ENCODE measurements at regions not wholly inside any gene's neighbourhood (a gene's known extent, or its start where the extent isn't known, plus 50 kb on each side); places are given as distances from the start of the nearest gene placed in this dataset.

DNA sequence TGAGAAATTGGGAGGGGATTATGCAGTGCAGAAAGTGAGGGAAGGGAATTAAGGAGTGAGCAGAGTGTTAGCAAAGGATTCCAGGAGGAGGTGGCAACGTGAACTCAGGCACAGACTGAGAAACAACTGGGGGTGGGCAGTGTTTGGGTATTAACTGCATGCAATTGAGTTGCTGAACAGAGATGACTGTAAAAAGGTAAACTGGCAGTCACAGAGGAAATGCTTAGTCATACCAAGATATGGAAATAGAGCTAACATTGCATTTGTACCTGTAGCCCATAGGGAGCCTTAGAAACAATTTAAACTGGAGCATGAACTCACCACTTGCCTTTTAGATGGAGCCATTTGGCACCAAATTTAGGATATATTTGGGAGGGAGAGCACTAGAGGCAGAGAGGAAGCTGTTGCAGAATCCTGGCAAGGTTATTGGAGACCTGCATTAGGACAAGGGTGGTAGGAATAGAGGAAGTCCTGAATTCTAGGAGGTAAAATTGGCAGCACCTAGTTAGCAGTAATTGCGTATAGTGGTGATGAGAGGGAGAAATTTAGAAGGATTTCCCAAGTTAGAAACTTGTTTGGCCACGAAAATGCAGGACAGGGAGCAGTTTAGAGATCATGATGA, 100.6 kb upstream of the FRY start (continued):
- TF ChIP-seq POLR2AphosphoS5 (IDR thresholded peaks at IDR 0.05; ENCODE audit: low read depth), result no peak
- no peak for TF ChIP-seq ZNF331 (CRISPR knock-in tag; IDR thresholded peaks at IDR 0.05; ENCODE audit: low read depth)
- TF ChIP-seq, protein P1, sequence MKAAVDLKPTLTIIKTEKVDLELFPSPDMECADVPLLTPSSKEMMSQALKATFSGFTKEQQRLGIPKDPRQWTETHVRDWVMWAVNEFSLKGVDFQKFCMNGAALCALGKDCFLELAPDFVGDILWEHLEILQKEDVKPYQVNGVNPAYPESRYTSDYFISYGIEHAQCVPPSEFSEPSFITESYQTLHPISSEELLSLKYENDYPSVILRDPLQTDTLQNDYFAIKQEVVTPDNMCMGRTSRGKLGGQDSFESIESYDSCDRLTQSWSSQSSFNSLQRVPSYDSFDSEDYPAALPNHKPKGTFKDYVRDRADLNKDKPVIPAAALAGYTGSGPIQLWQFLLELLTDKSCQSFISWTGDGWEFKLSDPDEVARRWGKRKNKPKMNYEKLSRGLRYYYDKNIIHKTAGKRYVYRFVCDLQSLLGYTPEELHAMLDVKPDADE (IDR thresholded peaks at IDR 0.05), result no peak
- TF ChIP-seq ZNF114 (CRISPR knock-in tag; IDR thresholded peaks at IDR 0.05), result no peak
- TF ChIP-seq STAT1 (IDR thresholded peaks at IDR 0.05; ENCODE audit: unreplicated experiment), result no peak
- TF ChIP-seq, protein P2, sequence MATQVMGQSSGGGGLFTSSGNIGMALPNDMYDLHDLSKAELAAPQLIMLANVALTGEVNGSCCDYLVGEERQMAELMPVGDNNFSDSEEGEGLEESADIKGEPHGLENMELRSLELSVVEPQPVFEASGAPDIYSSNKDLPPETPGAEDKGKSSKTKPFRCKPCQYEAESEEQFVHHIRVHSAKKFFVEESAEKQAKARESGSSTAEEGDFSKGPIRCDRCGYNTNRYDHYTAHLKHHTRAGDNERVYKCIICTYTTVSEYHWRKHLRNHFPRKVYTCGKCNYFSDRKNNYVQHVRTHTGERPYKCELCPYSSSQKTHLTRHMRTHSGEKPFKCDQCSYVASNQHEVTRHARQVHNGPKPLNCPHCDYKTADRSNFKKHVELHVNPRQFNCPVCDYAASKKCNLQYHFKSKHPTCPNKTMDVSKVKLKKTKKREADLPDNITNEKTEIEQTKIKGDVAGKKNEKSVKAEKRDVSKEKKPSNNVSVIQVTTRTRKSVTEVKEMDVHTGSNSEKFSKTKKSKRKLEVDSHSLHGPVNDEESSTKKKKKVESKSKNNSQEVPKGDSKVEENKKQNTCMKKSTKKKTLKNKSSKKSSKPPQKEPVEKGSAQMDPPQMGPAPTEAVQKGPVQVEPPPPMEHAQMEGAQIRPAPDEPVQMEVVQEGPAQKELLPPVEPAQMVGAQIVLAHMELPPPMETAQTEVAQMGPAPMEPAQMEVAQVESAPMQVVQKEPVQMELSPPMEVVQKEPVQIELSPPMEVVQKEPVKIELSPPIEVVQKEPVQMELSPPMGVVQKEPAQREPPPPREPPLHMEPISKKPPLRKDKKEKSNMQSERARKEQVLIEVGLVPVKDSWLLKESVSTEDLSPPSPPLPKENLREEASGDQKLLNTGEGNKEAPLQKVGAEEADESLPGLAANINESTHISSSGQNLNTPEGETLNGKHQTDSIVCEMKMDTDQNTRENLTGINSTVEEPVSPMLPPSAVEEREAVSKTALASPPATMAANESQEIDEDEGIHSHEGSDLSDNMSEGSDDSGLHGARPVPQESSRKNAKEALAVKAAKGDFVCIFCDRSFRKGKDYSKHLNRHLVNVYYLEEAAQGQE (IDR thresholded peaks at IDR 0.05; ENCODE audit: unreplicated experiment), result no peak
- TF ChIP-seq, protein P3, sequence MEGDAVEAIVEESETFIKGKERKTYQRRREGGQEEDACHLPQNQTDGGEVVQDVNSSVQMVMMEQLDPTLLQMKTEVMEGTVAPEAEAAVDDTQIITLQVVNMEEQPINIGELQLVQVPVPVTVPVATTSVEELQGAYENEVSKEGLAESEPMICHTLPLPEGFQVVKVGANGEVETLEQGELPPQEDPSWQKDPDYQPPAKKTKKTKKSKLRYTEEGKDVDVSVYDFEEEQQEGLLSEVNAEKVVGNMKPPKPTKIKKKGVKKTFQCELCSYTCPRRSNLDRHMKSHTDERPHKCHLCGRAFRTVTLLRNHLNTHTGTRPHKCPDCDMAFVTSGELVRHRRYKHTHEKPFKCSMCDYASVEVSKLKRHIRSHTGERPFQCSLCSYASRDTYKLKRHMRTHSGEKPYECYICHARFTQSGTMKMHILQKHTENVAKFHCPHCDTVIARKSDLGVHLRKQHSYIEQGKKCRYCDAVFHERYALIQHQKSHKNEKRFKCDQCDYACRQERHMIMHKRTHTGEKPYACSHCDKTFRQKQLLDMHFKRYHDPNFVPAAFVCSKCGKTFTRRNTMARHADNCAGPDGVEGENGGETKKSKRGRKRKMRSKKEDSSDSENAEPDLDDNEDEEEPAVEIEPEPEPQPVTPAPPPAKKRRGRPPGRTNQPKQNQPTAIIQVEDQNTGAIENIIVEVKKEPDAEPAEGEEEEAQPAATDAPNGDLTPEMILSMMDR (conservative IDR thresholded peaks at IDR 0.05; ENCODE audit: low read depth in 2 of 2), result no peak
- no peak for TF ChIP-seq JUNB (IDR thresholded peaks at IDR 0.05; ENCODE audit: unreplicated experiment)
- no peak for TF ChIP-seq EZH2phosphoT487 (IDR thresholded peaks at IDR 0.05; ENCODE audit: unreplicated experiment)

DNA sequence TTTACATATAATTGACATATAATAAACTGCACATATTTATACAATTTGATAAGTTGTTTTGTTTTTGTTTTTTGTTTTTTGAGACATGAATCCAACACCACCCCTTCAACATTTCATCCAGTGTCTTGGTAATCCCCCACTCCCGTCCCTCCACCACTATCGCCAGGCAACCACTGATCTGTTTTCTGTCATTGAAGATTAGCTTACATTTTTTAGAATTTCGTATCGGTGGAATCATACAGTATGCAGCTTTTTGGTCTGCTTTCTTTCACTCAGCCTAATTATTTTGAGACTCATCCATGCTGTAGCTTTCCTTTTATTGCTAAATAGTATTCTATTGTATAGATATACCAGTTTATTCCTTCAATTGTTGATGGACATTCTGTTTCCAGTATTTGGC, 94.1 kb upstream of the FRY start:
- H3K9me3 Mint-ChIP-seq, result no peaks in the 10 kb centered on the region
- peaks cover 3% of the 10 kb centered on the region; the same call in 1 of the 3 replicates for H3K4me1 Mint-ChIP-seq
- Histone ChIP-seq H3F3A (replicated peaks; ENCODE audit: low read depth) (no peaks in the 10 kb centered on the region), H3K27ac (ENCODE audit: low read depth) (no peak overlapping the region), H3K4me1 (ENCODE audit: insufficient read depth) (no peaks in the 10 kb centered on the region), H3K36me3 (ENCODE audit: insufficient read depth) (no peaks in the 10 kb centered on the region), H3K79me2 (replicated peaks; ENCODE audit: insufficient read depth) (no peaks in the 10 kb centered on the region), H3K27me3 (ENCODE audit: insufficient read depth) (no peaks in the 10 kb centered on the region), H4K20me1 (replicated peaks; ENCODE audit: insufficient read depth) (no peaks in the 10 kb centered on the region), H3K4me2 (no peak overlapping the region), H3K9me2 (ENCODE audit: insufficient read depth) (no peaks in the 10 kb centered on the region), H2AFZ (no peak overlapping the region), H3K4me3 (no peak overlapping the region)
- H3K36me3 Mint-ChIP-seq (ENCODE audit: low read depth), result no peaks in the 10 kb centered on the region
- ATAC-seq, result no peak
- H3K27ac Mint-ChIP-seq, result no peak overlapping the region
- H3K27me3 Mint-ChIP-seq (ENCODE audit: insufficient read depth, low read depth, poor library complexity), result no peaks in the 10 kb centered on the region
- no peak overlapping the region for H3K4me3 Mint-ChIP-seq
- DNase-seq (ENCODE audit: low spot score), result no peak
- no peak for TF ChIP-seq EZH2 (IDR thresholded peaks at IDR 0.05; ENCODE audit: low read depth, unreplicated experiment)
- no peak for TF ChIP-seq STAT1 (IDR thresholded peaks at IDR 0.05; ENCODE audit: unreplicated experiment)
- TF ChIP-seq CREB1 (CRISPR knock-in tag; IDR thresholded peaks at IDR 0.05; ENCODE audit: low read depth), result no peak
- TF ChIP-seq, protein P4, sequence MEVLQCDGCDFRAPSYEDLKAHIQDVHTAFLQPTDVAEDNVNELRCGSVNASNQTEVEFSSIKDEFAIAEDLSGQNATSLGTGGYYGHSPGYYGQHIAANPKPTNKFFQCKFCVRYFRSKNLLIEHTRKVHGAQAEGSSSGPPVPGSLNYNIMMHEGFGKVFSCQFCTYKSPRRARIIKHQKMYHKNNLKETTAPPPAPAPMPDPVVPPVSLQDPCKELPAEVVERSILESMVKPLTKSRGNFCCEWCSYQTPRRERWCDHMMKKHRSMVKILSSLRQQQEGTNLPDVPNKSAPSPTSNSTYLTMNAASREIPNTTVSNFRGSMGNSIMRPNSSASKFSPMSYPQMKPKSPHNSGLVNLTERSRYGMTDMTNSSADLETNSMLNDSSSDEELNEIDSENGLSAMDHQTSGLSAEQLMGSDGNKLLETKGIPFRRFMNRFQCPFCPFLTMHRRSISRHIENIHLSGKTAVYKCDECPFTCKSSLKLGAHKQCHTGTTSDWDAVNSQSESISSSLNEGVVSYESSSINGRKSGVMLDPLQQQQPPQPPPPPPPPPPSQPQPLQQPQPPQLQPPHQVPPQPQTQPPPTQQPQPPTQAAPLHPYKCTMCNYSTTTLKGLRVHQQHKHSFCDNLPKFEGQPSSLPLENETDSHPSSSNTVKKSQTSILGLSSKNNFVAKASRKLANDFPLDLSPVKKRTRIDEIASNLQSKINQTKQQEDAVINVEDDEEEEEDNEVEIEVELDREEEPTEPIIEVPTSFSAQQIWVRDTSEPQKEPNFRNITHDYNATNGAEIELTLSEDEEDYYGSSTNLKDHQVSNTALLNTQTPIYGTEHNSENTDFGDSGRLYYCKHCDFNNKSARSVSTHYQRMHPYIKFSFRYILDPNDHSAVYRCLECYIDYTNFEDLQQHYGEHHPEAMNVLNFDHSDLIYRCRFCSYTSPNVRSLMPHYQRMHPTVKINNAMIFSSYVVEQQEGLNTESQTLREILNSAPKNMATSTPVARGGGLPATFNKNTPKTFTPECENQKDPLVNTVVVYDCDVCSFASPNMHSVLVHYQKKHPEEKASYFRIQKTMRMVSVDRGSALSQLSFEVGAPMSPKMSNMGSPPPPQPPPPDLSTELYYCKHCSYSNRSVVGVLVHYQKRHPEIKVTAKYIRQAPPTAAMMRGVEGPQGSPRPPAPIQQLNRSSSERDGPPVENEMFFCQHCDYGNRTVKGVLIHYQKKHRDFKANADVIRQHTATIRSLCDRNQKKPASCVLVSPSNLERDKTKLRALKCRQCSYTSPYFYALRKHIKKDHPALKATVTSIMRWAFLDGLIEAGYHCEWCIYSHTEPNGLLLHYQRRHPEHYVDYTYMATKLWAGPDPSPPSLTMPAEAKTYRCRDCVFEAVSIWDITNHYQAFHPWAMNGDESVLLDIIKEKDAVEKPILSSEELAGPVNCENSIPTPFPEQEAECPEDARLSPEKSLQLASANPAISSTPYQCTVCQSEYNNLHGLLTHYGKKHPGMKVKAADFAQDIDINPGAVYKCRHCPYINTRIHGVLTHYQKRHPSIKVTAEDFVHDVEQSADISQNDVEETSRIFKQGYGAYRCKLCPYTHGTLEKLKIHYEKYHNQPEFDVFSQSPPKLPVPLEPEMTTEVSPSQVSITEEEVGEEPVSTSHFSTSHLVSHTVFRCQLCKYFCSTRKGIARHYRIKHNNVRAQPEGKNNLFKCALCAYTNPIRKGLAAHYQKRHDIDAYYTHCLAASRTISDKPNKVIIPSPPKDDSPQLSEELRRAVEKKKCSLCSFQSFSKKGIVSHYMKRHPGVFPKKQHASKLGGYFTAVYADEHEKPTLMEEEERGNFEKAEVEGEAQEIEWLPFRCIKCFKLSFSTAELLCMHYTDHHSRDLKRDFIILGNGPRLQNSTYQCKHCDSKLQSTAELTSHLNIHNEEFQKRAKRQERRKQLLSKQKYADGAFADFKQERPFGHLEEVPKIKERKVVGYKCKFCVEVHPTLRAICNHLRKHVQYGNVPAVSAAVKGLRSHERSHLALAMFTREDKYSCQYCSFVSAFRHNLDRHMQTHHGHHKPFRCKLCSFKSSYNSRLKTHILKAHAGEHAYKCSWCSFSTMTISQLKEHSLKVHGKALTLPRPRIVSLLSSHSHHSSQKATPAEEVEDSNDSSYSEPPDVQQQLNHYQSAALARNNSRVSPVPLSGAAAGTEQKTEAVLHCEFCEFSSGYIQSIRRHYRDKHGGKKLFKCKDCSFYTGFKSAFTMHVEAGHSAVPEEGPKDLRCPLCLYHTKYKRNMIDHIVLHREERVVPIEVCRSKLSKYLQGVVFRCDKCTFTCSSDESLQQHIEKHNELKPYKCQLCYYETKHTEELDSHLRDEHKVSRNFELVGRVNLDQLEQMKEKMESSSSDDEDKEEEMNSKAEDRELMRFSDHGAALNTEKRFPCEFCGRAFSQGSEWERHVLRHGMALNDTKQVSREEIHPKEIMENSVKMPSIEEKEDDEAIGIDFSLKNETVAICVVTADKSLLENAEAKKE (CRISPR knock-in tag; IDR thresholded peaks at IDR 0.05), result no peak
- TF ChIP-seq EZH2phosphoT487 (IDR thresholded peaks at IDR 0.05; ENCODE audit: unreplicated experiment), result no peak

All from GM23338 (cell line).